GM12874 (cell line): ENCODE measurements at regions not wholly inside any gene's neighbourhood (a gene's known extent, or its start where the extent isn't known, plus 50 kb on each side); places are given as distances from the start of the nearest gene placed in this dataset.

ENCODE experiments used
- CTCF ChIP-seq: IDR thresholded peaks from 2 replicates; pipeline ENCODE4 v1.5.1; 2011; ENCODE audit warnings: low read depth, mild to moderate bottlenecking, control low read depth, low read length, moderate library complexity; ENCODE audit not compliant: insufficient read depth

GRCh38 chr7:35530124-35531109 lies 164.5 kb downstream of the HERPUD2 start:
- TF ChIP-seq CTCF: no peak

DNA sequence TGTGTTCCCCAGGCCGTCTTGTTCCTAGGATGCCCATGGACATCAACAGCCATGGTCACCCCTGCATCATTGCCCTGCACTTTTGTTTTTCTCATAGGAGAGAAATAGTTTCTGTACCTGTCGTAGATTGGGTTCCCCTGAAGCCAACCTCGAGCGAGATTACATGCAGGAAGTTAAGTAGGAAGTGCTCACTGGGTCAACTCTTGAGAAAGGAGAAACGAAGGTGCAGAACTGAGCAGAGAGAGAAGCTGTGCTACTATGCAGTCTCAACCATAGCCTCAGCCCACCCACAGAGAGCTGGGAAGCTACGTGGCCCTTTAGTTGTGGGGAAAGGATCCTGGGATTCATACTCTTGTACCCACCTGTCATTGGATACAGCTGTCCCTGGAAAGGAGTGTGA lies 165.2 kb downstream of the HERPUD2 start:
- TF ChIP-seq CTCF: no peak

- no peak for TF ChIP-seq CTCF
Observed at GRCh38 chr7:35528381-35528977, 166.5 kb downstream of the HERPUD2 start.

GRCh38 chr7:35526645-35527044 lies 168.3 kb downstream of the HERPUD2 start:
- TF ChIP-seq CTCF: no peak

DNA sequence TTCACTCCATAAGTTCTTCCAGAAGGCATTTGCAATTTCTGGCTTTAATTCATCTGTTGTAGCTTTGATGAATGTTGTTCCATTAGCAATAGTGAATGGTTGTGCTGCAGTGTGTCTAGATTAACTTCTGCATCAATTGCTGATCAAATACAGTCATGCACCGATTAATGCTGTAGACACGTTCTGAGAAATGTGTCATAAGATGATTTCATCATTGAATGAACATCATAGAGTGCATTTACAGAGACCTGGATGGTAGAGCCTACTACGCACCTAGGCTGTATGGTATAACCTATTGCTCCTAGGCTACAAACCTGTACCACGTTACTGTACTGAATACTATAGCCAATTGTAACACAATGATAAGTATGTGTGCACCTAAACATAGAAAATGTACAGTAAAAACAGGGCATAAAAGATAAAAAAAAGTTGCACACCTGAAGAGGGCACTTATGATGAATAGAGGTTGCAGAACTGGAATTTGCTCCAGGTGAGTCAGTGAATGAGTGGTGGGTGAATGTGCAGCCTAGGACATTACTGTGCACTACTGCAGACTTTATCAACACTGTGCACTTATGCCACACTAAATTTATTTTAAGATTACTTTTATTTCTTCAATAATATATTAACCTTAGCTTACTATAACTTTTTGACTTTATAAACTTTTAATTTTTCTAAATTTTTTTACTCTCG lies 170.7 kb downstream of the HERPUD2 start:
- TF ChIP-seq CTCF: no peak

DNA sequence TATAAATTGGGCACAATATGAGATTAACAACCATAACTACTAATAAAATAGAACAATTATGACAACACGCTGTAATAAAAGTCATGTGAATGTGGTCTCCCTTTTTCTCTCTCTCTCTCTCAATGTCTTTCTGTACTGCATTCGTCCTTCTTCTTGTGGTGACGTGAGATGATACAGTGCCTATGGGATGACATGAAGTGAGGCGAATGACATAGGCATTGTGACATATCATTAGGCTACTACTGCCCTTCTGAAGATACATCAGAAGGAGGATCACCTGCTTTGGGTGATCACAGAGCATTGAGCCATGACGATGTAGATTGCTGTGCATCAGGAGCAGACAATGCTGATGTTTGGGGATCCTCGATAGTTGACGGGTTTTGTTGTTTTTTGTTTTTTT lies 171.6 kb downstream of the HERPUD2 start:
- no peak for TF ChIP-seq CTCF

DNA sequence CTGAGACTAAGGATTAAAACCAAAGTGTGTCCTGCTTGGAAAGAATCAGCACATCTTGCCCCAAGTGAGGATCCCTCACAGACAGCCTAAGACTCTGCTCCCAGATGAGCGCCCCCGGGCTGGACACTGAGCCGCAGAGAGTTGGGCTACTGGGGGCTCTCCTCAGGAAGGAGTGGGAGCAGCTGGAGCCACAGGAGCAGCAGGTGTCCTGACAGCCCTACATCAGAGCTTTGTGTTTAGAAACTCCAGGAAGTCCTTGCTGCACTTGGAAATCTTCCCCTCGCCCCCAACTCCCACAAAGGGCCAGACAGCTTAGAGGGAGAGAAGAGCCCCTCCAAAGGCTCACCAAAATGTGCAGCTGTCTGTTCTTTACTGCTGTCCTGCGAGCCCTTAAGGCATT lies 172.2 kb downstream of the HERPUD2 start:
- no peak for TF ChIP-seq CTCF
